GM18520 (cell line): ENCODE measurements at regions not wholly inside any gene's neighbourhood (a gene's known extent, or its start where the extent isn't known, plus 50 kb on each side); places are given as distances from the start of the nearest gene placed in this dataset.
"Not testable (repeated sequence)": the region's sequence is repeated elsewhere in the genome, so short reads cannot be mapped to it uniquely, and the experiment has no call there.

Experiments
- ATAC-seq: cut with Tn5 transposase; IDR thresholded peaks from one replicate; pipeline ENCODE4 v1.9.1; 2021; ENCODE audit not compliant: unreplicated experiment

DNA sequence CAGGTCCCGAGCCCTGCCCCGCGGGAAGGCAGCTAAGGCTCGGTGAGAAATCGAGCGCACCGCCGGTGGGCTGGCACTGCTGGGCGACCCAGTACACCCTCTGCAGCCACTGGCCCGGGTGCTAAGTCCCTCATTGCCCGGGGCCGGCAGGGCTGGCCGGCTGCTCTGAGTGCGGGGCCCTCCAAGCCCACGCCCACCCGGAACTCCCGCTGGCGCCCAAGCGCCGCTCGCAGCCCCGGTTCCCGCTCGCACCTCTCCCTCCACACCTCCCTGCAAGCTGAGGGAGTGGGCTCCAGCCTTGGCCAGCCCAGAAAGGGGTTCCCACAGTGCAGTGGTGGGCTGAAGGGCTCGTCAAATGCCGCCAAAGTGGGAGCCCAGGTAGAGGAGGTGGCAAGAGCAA lies 63.2 kb upstream of the IER3 start:
- not testable (repeated sequence) for ATAC-seq

GRCh38 chr6:30806581-30807183 lies 62.3 kb upstream of the IER3 start:
- ATAC-seq: no peak

- ATAC-seq: no peak
Observed at GRCh38 chr6:30804333-30804732, 60.0 kb upstream of the IER3 start.

DNA sequence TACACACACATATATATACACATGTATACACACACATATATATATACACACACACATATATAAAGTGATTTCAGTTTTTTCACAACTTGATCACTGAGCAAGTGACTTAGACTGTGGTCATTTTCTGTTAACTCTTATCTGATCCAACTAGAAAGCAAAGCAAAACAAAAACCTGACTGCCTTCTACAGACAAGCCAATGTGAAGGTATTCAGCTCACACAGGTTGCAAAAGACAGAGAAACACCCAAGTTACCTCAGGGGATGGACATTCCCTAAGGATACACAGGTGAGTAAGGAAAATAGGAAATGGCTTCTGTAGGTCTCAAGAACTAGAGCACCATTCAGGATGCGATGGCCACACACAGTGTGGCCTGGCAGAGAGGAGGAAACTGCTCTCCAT lies 58.4 kb upstream of the IER3 start:
- no peak for ATAC-seq

DNA sequence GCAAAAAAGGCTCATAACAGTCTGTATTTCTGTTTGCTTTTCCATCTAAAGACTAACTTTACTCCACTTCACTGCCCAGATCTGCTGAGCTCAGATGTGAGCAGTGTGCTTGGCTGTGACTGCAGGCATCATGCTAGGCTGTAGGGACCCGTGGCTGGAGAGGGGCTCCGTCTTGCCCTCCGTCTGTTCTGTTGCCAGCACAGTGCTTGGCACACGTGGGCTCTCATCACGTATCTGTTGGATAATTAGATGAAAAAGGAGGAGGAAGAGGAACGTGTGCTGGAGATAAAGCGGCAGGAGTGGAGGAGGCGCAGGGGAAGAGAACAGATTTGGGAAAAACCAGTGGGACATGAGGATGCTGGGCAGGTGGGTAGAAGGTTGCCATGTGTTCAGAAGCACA lies 57.6 kb upstream of the IER3 start:
- no peak for ATAC-seq

- ATAC-seq: no peak
Observed at GRCh38 chr6:30800871-30801270, 56.5 kb upstream of the IER3 start.

- ATAC-seq: no peak
Observed at GRCh38 chr6:30799210-30799609, 54.9 kb upstream of the IER3 start.

DNA sequence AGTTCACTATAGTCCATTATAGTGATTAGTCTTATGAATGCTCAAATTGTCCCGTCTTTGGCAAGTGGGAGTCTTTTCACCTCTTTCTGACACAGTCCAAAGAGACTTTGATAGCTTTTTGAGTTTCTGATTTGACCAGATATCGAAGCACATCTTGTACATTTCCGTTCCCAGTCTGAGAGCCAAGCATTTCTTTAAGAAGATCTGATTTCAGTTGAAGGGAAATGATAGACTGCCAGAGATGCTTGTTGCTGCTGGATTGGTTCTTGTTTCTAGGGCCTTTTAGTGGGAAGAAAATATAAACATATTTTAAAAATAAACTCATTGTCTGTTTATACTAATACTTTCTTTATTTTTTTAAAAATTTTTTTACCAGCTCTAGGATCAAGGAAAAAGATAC lies 54.1 kb upstream of the IER3 start:
- ATAC-seq: no peak

GRCh38 chr6:30795549-30796293 lies 51.4 kb upstream of the IER3 start:
- no peak for ATAC-seq
